ENCODE measurements at regions not wholly inside any gene's neighbourhood (a gene's known extent, or its start where the extent isn't known, plus 50 kb on each side); places are given as distances from the start of the nearest gene placed in this dataset.

GRCh38 chr13:64529874-64530485, 2700.2 kb downstream of the PCDH9 start:
- TF ChIP-seq SUZ12 (IDR thresholded peaks at IDR 0.05; ENCODE audit: extremely low read depth, insufficient read depth, insufficient read length) (no peak), ZNF274 (IDR thresholded peaks at IDR 0.05; ENCODE audit: low read depth, low read length) (no peak), YY1 (IDR thresholded peaks at IDR 0.05; ENCODE audit: insufficient read depth, insufficient read length) (no peak)
